ENCODE measurements at regions not wholly inside any gene's neighbourhood (a gene's known extent, or its start where the extent isn't known, plus 50 kb on each side); places are given as distances from the start of the nearest gene placed in this dataset.
A peak's percentile ranks its signal among the peaks of the same experiment; 100 is the strongest.

DNA sequence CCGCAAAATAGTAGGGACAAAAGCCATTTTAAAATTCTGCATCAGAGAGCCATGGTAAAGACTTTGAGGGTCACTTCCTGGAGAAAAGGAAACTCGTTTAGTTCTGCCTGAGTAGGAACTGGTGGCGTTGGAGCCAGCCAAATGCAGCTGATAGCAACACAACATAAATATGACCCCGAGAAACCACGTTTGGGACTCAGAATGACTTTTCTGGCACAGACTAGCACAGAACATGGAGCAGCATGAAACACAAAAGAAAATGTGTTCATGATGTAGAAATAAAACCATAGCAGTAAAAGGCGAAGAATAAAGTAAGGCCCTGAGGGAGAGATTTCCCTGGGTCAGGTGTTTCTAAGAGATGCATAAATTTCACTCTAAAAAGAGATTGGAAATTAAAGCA lies 149.2 kb upstream of the KLHL29 start:
- DNase-seq (ENCODE audit: low read depth, low spot score): no peak

DNA sequence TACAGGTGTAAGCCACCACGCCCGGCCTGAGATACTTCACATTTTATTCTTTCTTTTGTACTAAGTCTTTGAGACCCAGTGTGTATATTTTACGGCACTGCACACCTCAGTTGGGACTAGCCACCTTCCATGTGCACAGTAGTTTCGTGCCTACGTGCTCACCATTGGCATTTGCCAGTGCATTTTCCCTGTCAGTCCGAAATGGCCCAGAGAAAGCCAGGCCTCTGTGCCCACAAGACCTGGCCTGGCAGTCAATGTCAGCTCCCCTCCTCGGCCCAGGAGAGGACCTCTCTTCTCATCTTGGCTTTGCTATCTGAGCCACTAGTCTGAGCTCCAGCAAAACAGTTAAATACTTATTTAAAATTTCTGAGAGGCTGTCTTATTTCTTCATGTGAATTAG lies 147.8 kb upstream of the KLHL29 start:
- DNase-seq (ENCODE audit: low read depth, low spot score): no peak

DNA sequence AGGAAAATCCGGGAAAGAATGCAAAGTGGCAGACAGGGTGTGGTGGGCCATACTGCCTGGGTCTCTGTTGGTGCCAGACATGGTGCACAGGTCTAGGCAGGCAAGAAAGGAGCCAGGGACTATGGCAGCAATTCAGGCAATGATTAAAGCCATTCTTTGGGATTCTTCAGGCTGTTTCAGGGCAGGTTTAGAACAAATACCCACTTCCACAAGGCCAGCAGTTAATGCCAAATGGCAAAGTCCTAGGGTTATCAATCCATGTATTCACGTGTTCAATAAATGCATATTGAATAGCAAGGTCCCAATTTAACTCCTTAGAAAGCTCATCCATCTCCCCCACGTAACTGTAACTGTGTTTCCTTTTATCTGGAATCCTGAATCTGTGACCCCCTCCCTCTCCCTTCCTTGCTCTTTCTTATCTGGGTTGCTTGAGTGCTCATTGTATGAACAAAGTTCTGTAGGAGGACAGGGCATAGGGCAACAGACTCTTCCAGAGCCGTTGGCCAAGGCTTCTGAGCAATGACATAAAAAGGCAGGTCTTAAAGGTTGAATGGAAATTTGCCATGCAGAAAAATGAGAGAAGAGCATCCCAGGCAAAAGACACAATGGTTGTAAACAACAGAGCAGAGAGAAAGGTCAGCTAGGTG lies 146.8 kb upstream of the KLHL29 start:
- no peak for DNase-seq (ENCODE audit: low read depth, low spot score)

DNA sequence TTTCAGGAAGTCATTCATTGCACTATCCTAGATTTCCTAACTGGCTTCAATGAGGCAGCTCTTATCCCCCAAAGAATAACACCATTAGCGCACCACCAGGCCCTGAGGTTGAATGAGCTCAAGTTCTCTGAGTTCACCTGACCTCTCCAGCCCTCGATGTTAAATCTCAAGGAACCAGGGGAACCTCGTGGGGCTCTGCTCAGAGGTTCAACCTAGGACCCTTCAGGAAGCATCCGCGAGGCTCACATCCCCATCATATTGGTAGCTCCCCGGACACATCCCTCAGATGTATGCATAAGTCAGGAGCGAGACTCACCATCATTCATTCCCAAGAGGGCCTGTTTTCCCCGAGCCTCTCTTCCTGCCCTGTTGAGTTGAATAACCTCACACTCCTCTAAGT lies 145.6 kb upstream of the KLHL29 start:
- no peak for DNase-seq (ENCODE audit: low read depth, low spot score)

DNA sequence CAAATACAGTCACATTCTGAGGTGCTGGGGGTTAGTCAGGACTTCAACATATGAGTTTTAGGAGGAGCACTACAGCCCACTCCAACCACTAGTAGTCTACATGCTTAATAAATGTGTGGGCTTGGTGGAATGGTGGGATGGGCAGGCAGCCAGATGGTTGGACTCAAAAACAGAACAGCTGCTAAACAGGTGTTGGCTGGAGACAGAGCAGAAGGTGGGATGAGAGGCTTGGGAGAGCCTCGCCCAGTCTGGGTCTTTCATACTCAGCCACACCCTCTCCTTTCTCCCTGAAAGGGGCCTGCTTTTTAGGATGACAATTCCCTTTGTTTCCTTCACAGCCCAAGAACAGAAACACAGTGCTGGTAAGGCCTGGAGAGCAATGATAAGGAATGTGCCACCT lies 143.9 kb upstream of the KLHL29 start:
- DNase-seq (ENCODE audit: low read depth, low spot score): no peak

DNA sequence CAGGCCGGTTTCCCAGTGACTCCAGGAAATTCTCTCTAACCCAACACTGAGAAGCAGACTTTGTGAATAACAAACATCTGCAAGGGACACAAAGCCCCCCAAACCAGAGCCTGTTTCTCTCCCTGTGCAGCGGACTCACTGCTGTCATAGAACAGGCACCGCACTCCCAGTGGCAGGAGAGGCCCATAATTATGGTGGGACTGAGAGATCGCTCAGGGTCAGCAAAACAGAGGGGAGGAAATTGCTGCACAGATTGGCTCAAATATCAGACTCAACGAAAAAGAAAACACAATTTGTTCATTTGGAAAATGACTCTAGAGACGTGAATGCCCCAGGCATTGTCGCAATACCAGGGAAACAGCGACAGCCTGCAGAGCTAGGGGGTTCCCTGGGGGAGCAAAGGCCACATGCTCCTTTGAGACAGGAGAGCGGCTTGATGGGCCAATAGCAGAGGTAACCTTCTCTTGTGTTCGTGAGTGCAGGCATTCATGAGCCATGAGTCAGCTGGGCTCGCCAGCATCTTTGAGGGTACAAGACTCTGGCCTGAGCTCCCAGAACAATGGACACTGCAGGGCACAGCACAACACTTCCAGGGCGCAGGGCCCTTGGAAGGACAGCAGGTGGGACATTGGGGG lies 143.3 kb upstream of the KLHL29 start:
- peak; percentile 7 for DNase-seq (ENCODE audit: low read depth, low spot score)

DNA sequence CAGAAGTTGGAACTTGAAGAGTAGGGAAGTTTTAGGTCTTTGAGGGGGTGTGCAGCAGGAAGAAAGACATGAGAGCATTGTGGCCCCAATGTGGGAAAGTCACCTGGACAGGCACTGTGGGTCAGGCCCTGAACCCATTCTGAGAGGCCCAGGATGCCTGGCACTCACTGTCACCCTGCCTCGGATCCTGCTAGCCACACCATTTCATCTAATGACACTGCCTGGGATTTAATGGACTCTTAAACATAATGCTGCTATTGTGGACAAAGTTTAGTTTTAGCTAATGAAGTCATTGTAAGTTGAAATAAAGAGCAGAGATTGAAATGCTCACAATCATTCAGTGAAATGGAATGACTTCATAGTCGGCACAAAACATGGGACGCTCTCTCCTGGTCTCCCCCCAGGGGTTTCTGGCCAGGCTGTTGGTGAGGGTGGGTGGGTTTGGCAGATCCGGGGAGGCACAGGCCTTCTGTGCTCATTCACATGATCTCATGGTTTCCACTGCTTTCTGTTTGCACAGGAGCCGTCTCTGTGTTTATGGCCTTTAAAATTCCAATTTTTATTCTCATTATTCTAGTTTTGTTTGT lies 141.8 kb upstream of the KLHL29 start:
- DNase-seq (ENCODE audit: low read depth, low spot score): no peak

DNA sequence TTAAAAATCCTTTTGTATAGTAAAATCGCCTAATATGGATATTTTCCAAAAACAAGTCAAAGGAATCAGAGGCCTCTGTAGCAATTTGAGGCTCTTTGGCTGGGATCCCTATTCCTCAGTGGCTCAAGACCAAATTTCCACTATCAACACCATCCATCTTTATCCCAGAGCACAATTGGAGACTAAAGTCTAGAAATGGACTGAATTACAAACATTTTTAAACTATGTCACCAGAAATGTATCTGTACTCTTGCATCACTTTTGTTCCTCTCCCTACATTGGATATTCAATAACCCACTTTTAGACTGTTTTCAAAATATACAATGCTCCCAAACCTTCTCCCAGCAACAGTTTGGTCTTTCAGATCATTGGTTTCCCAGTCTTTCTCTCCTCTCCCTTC lies 140.4 kb upstream of the KLHL29 start:
- DNase-seq (ENCODE audit: low read depth, low spot score): no peak

DNA sequence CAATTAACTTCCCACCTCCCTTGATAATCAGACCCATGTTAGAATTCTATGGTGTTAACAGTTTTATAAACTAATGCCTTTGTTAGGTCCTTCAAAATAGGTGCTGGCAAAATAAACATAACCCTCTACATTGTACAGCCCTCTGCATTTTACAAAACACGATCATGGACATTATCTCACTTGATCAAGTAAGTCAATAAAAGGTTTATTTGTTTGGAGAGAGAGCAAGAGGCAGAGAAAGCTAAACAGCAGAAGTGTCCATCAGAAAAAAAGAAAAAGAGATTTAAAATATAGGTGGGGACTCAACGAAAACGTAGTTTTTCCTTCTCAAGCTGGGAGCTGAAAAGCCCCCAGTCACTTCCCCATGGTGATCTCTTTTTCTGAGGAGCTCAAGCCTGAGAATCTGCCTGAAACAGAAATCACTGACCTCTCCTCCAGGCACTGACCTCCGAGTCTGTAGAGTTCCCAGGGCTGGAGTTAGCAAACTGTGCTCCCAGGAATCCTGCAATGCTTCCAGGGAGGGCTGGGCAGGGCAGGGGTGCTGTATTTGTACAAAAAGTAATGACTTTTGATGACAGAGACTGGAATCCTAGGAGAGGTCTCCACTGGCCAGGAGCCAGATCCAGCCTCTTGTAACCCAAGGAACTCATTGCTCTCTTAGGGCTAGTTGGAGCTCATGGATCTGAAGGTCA lies 137.8 kb upstream of the KLHL29 start:
- no peak for DNase-seq (ENCODE audit: low read depth, low spot score)

DNA sequence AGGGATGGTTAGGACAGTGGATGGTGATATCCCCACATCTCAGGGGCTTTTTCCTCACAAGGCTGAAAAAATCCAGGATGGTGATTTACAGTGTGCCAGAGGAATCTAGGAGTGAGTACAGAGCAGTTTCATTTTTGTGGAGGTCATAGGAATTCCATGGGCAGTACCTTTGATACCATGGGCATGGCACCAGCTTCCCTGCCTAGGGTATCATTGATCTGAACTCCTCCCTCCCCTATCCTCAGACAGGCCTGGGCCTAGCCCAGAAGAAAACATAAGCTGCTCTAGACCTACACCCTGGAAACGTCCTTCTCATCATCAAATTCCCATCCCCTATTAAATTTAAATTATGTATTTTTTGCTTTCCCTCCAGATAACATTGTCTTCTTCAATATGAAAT lies 136.3 kb upstream of the KLHL29 start:
- DNase-seq (ENCODE audit: low read depth, low spot score): no peak

DNA sequence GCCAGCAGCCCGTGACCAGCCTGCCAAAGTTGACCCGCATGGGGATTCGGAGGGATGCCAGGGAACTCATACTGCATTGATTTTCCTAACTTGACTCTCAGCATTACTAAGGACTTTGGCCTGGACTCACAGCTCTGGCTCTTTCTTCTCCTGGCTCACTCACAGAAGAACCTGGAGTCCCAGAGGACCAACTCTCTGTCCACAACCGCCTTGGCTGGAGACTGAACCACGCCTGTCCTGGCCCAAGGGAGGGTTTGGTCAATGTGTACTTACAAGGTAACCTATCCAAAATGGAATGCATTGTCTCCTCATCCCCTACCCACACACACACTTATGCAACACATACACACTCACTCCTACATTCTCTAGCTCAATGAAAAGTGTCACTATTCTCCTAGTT lies 135.6 kb upstream of the KLHL29 start:
- no peak for DNase-seq (ENCODE audit: low read depth, low spot score)

DNA sequence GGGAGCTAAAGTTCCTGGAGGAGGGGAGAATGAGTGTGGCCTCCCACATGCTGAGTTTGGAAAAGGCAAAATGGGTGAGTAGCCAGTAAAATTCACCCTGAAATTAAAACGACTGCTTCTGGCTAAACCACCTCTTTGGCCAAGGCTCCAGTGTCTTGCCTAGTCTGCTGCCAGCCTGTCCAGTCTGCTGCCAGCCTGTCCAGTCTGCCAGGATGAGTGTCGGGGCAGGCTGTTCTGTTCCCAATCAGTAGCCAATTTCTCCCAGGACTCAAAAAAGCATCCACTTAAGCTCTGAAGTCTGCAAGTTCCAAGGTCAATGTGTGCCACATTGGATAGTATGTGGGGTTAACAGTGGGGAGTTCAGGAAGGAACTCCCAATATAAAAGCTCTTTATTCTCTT lies 134.6 kb upstream of the KLHL29 start:
- DNase-seq (ENCODE audit: low read depth, low spot score): no peak

DNA sequence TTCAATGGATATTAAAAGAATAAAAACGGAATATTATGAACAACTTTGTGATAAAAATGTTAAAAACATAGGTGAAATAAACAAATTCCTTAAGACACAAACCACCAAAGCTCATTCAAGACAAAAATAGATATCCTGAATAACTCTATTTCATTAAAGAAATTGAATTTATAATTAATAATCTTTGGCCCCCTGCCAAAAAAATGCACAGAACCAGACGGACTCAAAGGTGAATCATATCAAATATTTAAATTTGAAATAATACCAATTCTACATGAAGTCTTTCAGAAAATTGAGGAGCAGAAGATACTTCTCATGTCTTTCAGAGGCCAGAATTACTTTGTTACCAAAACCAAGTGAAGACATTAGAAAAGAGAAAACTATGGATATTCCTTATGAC lies 128.3 kb upstream of the KLHL29 start:
- no peak for DNase-seq (ENCODE audit: low read depth, low spot score)

DNA sequence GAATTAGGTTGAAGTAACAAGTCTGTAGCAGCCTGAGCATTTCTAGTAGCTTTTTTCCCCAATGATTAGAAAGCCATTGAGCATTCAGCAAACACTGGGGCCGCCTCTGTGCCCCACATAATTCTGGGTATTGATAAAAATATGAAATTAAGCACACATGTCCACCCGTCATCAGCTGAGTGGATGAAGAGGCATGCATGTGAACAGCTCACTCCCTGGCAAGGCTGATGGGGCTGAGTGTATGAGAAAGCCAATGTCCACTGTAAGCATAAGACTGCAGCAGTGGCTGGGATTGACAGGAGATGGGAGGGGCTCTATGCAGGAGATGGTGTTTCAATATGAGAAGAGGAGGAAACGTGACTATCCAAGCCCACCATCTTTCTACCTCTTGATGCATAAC lies 124.4 kb upstream of the KLHL29 start:
- no peak for DNase-seq (ENCODE audit: low read depth, low spot score)

DNA sequence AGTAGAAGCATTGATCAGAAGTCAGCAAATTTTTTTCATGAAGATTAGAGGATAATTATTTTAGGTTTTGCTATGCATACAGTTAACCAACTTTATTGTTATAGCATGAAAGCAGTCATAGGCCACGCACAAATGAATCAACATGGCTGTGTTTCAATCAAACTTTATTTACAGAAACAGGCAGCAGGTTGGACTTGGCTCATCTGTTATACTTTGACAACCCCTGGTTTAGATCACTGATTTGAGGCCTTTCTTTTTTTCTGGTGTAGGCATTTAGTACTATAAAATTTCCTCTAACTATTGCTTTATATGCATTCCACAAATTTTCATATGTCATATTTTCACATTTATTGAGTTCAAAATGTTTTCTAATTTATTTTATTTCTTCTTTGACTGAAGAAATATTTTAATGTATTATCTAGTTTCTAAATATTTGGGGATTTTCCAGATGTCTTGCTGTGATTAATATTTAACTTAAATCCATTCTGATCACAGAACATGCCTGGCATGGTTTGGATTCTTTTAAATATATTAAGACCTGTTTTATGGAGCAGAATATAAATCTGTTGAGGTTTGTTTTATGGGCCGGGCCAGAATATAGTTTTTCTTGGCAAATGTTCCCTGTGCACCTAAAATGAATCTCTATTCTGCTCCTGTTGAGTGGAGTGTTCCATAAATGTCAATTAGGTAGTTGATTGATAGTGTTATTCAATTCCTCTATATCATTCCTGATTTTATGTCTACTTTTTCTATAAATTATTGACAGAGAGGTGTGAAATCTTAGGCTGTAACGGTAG lies 116.3 kb upstream of the KLHL29 start:
- no peak for DNase-seq (ENCODE audit: low read depth, low spot score)

DNA sequence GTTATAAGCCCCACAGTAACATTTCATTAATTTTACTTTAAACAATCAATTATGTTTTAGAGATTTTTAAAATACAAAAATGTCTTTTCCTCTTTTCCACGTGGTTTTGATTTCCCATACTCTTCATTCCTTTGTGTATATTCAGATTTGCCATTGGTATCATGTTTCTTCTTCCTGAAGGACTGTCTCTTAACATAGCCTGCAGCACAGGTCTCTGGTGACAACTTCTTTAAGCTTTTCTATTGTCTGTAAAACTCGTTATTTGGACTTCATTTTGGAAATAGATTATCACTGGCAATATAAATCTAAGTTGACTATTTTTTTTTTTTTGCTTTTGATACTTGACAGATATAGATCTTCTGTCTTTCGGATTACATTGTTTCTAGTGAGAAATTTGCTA lies 115.2 kb upstream of the KLHL29 start:
- DNase-seq (ENCODE audit: low read depth, low spot score): no peak

DNA sequence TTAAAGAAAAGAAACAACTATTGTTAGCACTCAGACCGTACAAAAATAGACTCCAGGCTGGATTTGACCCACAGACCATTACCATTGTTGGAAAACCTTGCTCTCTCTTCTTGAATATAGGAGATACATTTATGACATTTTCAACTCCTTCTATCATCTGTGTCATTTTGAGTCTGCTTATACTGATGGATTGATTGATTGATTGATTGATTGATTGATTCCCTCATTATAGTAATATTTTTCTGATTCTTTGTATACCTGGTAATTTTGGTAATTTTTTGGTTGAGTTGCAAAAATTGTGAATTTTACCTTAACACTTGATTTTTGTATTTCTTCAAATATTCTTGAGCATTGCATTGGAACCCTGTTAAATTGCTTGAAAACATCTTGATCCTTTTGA lies 114.2 kb upstream of the KLHL29 start:
- no peak for DNase-seq (ENCODE audit: low read depth, low spot score)

DNA sequence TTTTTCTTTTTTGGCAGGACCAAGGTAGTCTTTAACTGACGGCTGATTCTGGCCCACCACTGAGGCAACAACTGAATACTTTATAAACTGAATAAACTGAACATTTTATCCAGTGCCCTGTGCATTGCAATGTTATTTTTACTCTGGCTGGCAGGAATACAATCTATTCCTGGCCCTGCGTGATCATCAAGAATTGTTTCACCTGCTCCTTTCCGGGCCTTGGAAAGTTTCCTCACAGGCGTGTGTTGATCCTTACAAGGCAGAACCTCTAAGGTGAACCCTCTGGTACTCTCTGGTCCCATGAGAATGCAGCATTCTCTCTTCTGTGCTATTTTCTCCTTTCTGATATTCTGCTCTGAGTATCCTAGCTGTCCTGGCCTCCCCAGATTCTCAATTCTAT lies 113.7 kb upstream of the KLHL29 start:
- DNase-seq (ENCODE audit: low read depth, low spot score): no peak

DNA sequence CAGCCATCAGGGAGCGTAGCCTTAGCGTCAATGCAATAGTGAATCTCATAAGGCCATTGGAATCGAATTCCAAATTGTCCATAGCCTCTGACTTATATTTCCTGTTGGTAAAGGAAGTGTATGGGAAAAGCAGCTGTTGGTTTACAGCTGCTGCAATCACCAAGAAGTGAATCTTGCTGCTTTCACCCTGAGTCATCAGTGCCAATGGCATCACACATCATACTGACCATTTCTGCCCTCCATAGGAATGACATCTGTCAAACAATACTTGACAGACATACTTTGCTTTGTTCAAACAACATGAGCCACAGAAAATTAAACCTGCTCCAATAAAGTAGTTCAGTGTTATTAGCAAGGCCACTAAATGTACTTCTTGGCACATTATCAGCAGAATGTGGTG lies 111.2 kb upstream of the KLHL29 start:
- no peak for DNase-seq (ENCODE audit: low read depth, low spot score)

DNA sequence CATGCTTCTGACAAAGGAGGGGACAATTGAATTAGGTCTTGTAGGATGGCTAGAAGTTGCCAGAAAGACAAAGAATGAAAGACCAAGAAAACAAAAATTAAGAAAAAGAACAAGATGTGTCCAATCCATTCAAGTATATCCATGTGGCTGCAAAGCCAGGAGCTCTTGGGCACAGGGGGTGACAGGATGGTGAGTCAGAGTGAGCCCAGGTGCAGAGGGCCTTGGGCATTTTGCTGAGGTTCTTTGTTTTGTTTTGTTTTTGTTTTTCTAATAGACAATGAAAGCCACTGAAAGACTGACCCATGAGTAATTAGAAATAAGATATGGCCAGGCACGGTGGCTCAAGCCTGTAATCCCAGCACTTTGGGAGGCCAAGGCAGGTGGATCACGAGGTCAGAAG lies 104.6 kb upstream of the KLHL29 start:
- DNase-seq (ENCODE audit: low read depth, low spot score): no peak

DNA sequence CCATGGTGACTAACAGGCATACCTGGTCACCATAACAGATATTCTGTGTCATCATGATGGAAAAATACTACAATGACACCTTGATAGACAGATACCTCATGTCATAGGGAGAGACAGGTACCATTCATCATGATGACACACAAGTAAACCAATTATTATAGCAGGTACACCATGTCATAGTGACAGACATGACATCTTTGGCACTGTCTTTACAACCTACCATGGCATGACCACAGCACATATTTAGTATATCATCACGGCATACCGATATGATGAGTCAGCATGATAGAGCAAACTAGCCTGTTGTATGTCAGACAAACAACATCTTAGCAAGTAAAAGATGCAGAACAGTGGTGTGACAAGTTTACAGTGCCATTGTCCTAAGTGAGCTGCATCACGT lies 101.3 kb upstream of the KLHL29 start:
- DNase-seq (ENCODE audit: low read depth, low spot score): no peak

Data from astrocyte of the hippocampus (primary cell).